HCT116 (cell line): ENCODE measurements at regions not wholly inside any gene's neighbourhood (a gene's known extent, or its start where the extent isn't known, plus 50 kb on each side); places are given as distances from the start of the nearest gene placed in this dataset.

Experiments
- ATAC-seq: fragments of 200-7000 bp; cut with Tn5 transposase; 2 replicates; pipeline ENCODE4 v1.9.1; 2020; ENCODE audit warnings: mild to moderate bottlenecking, moderate library complexity
- BruUV-seq: library from RNA; stranded (reverse); fragments of 400-500 nt; replicated peaks from 2 replicates; lab custom pipeline; 2021; lab: Mats Ljungman, UMichigan
- CTCF ChIA-PET: fragments of 300-600 bp; sonication (Branson Sonifier 250); formaldehyde crosslinking; loops from one replicate; lab custom pipeline; 2021; ENCODE audit warnings: antibody characterized with exemption; lab: Charles Lee
- POLR2A ChIA-PET: fragments of 300-600, 350-600 bp; sonication (Branson Sonifier 250); formaldehyde crosslinking; loops from one replicate; lab custom pipeline; 2021; ENCODE audit warnings: antibody characterized with exemption; lab: Charles Lee
- RAD21 ChIA-PET, 2 experiments: fragments of 300-600 bp; sonication (Branson Sonifier 250); formaldehyde crosslinking; loops; one replicate each; lab custom pipeline; 2023; ENCODE audit warnings: low total read pairs in 2 of 2; ENCODE audit not compliant: uncharacterized antibody in 2 of 2, unreplicated experiment in 2 of 2, low non-redundant PET in 1 of 2; lab: Charles Lee
- DNase-seq: peaks from one replicate; pipeline ENCODE4 v3.0.0-alpha.2; 2010; ENCODE audit warnings: low read depth, low spot score
- H2AFZ ChIP-seq: fragments of 200-600 bp; shearing (Covaris generic), sonication (generic); 2 replicates; pipeline ENCODE4 v1.6.1; 2017; ENCODE audit warnings: low read depth, mixed run types, mixed read lengths, antibody characterized with exemption, low read length; ENCODE audit not compliant: poor library complexity, severe bottlenecking
- H3K27ac ChIP-seq: 2 replicates; pipeline ENCODE4 v1.5.1; 2012; ENCODE audit warnings: low read depth, low read length
- H3K27me3 ChIP-seq: fragments of 200-600 bp; sonication (generic); 2 replicates; pipeline ENCODE4 v1.6.1; 2016; ENCODE audit warnings: mixed run types, low read length, mixed read lengths; ENCODE audit not compliant: insufficient read depth
- H3K36me3 ChIP-seq, 2 experiments: fragments of 200-500 bp in 1 of 2; fragments of 200-600 bp in 1 of 2; sonication (Bioruptor generic) in 1 of 2; sonication (generic) in 1 of 2; 2 replicates each; pipeline versions ENCODE4 v1.5.1 to v1.6.1; 2014 to 2016; ENCODE audit warnings: low read length in 2 of 2, inconsistent platforms in 1 of 2, mixed read lengths in 1 of 2, mixed run types in 1 of 2; ENCODE audit not compliant: insufficient read depth in 2 of 2, control insufficient read depth in 1 of 2
- H3K4me1 ChIP-seq, 2 experiments: fragments of 200-600 bp in 1 of 2; sonication (generic) in 1 of 2; 2 replicates each; pipeline versions ENCODE4 v1.5.1 to v1.6.1; 2012 to 2017; ENCODE audit warnings: low read length in 2 of 2, inconsistent platforms in 1 of 2, mild to moderate bottlenecking in 1 of 2, mixed read lengths in 1 of 2, mixed run types in 1 of 2, moderate library complexity in 1 of 2; ENCODE audit not compliant: insufficient read depth in 2 of 2, control insufficient read depth in 1 of 2
- H3K4me2 ChIP-seq: fragments of 200-600 bp; sonication (generic); 2 replicates; pipeline ENCODE4 v1.6.1; 2017; ENCODE audit warnings: mixed run types, low read length, mixed read lengths
- H3K4me3 ChIP-seq, 2 experiments: fragments of 200-600 bp in 1 of 2; sonication (generic) in 1 of 2; replicated peaks in 1 of 2; 2 replicates each; pipeline ENCODE4 v1.5.1; 2011 to 2016; ENCODE audit warnings: low read length in 2 of 2, control low read depth in 1 of 2, low read depth in 1 of 2, mild to moderate bottlenecking in 1 of 2, mixed read lengths in 1 of 2, mixed run types in 1 of 2
- H3K79me2 ChIP-seq: fragments of 200-600 bp; sonication (generic); 2 replicates; pipeline ENCODE4 v1.6.1; 2017; ENCODE audit warnings: mild to moderate bottlenecking, mixed run types, low read length, moderate library complexity, mixed read lengths; ENCODE audit not compliant: insufficient read depth
- H3K9ac ChIP-seq: fragments of 200-600 bp; sonication (generic); 2 replicates; pipeline ENCODE4 v1.6.1; 2016; ENCODE audit warnings: low read length, mixed read lengths
- H3K9me2 ChIP-seq: fragments of 200-600 bp; sonication (generic), shearing (Covaris generic); 2 replicates; pipeline ENCODE4 v1.6.1; 2017; ENCODE audit warnings: mixed run types, mild to moderate bottlenecking, moderate library complexity; ENCODE audit not compliant: insufficient read depth
- H3K9me3 ChIP-seq, 2 experiments: fragments of 200-500 bp in 1 of 2; fragments of 200-600 bp in 1 of 2; sonication (Bioruptor generic) in 1 of 2; sonication (generic) in 1 of 2; 2 replicates each; pipeline ENCODE4 v1.6.1; 2014 to 2017; ENCODE audit warnings: low read length in 2 of 2, mixed read lengths in 2 of 2, inconsistent platforms in 1 of 2, low read depth in 1 of 2, mild to moderate bottlenecking in 1 of 2, mixed run types in 1 of 2, moderate library complexity in 1 of 2; ENCODE audit not compliant: control insufficient read depth in 1 of 2, insufficient read depth in 1 of 2
- H4K20me1 ChIP-seq: fragments of 200-600 bp; sonication (generic), shearing (Covaris generic); 2 replicates; pipeline ENCODE4 v1.6.1; 2017; ENCODE audit warnings: mixed run types, mild to moderate bottlenecking, moderate library complexity; ENCODE audit not compliant: insufficient read depth
- CBX3 ChIP-seq: IDR thresholded peaks from 2 replicates; pipeline ENCODE4 v1.6.1; 2012; ENCODE audit warnings: low read depth
- EGR1 ChIP-seq: IDR thresholded peaks from 2 replicates; pipeline ENCODE4 v1.6.1; 2012; ENCODE audit warnings: low read depth
- EZH2phosphoT487 ChIP-seq: fragments of 200-600 bp; IDR thresholded peaks from 2 replicates; pipeline ENCODE4 v1.6.1; 2018; ENCODE audit warnings: antibody characterized with exemption, borderline replicate concordance
- POLR2AphosphoS5 ChIP-seq: IDR thresholded peaks from 2 replicates; pipeline ENCODE4 v1.6.1; 2011; ENCODE audit warnings: mild to moderate bottlenecking, low read depth, low read length, moderate library complexity
- RAD21 ChIP-seq: IDR thresholded peaks from 2 replicates; pipeline ENCODE4 v1.6.1; 2012; ENCODE audit warnings: low read depth, mild to moderate bottlenecking
- REST ChIP-seq: IDR thresholded peaks from 2 replicates; pipeline ENCODE4 v1.6.1; 2012; ENCODE audit warnings: low read depth
- YY1 ChIP-seq: IDR thresholded peaks from 2 replicates; pipeline ENCODE4 v1.6.1; 2011; ENCODE audit warnings: low read length, low read depth, moderate library complexity, mild to moderate bottlenecking; ENCODE audit not compliant: insufficient replicate concordance; ENCODE audit errors: extremely low read depth
- intact Hi-C: fragments of 100-400 bp; cut with micrococcal nuclease; formaldehyde crosslinking; loops from 2 replicates; pipeline ENCODE4 v1.10.0; 2022

- H3K79me2 ChIP-seq = no peaks in the 10 kb centered on the region
- H3K4me3 ChIP-seq = no peak overlapping the region
- H3K27me3 ChIP-seq = no peaks in the 10 kb centered on the region
- intact Hi-C loops = no loop called here
- H3K27ac ChIP-seq = no peak overlapping the region
- RAD21 ChIA-PET = no interaction called here
- DNase-seq (no peak), ATAC-seq (no peak)
- no peak overlapping the region for H3K9ac ChIP-seq
- CTCF ChIA-PET = no interaction called here
- H3K4me2 ChIP-seq = no peak overlapping the region
- no peaks in the 10 kb centered on the region for H3K36me3 ChIP-seq
- BruUV-seq = no TSS peak
- TF ChIP-seq POLR2AphosphoS5 (no peak), CBX3 (no peak), RAD21 (no peak), EZH2phosphoT487 (no peak), YY1 (no peak), REST (no peak), EGR1 (no peak)
- TF ChIP-seq, all 23 proteins: peak for 0
- Histone ChIP-seq H3K9me3 (no peaks in the 10 kb centered on the region), H3K9me2 (no peaks in the 10 kb centered on the region), H4K20me1 (no peaks in the 10 kb centered on the region), H3K4me1 (no peaks in the 10 kb centered on the region), H2AFZ (no peak overlapping the region)
- POLR2A ChIA-PET = no interaction called here
These were observed 301.9 kb upstream of the SALL3 start for GRCh38 chr18:78677483-78678317.
